ENCODE measurements at regions not wholly inside any gene's neighbourhood (a gene's known extent, or its start where the extent isn't known, plus 50 kb on each side); places are given as distances from the start of the nearest gene placed in this dataset.

- TF ChIP-seq CTCF (IDR thresholded peaks at IDR 0.05), result no peak
- TF ChIP-seq POLR2A (IDR thresholded peaks at IDR 0.05), result no peak
Observed at GRCh38 chr4:17058536-17058915, 160.1 kb upstream of the LDB2 start.
